Esophagus muscularis mucosa (tissue), 4 donors: ENCODE measurements at regions not wholly inside any gene's neighbourhood (a gene's known extent, or its start where the extent isn't known, plus 50 kb on each side); places are given as distances from the start of the nearest gene placed in this dataset.

Experiments used
- EP300 ChIP-seq: sonication (generic); formaldehyde crosslinking; IDR thresholded peaks from one replicate; pipeline ENCODE4 v1.6.1; 2017; ENCODE audit warnings: antibody characterized with exemption
- POLR2A ChIP-seq: fragments of 450-650 bp; IDR thresholded peaks from one replicate; pipeline ENCODE4 v1.6.1; 2017; ENCODE audit warnings: antibody characterized with exemption, moderate library complexity, mild to moderate bottlenecking, low read depth
- TF ChIP-seq, protein P1 (sequence below), 3 experiments: fragments of 200-600 bp in 2 of 3; fragments of 450-650 bp in 1 of 3; sonication (generic) in 2 of 3; IDR thresholded peaks; one replicate each; pipeline ENCODE4 v1.5.1; 2017 to 2019; ENCODE audit warnings: antibody characterized with exemption in 3 of 3, mild to moderate bottlenecking in 2 of 3, moderate library complexity in 1 of 3

DNA sequence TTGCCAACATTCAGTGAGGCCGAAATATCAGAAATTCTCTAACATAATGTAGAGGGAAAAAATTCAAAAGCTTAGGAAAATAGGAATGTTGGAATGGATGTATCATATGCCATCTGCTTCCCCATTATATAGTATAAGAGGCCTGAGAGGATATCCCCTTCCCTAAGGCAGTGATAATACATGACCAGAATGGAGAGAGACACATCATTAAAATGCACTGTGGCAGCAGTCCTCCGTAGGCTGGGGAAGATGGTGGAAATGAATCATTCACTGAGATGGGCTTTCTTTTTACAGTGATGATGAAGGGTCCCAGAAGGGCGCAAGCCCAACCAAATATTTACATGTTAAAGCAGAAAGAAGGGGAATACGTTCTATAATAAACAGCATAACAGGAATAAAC lies 799.1 kb upstream of the SPRY2 start:
- no peak for TF ChIP-seq POLR2A
- TF ChIP-seq, protein P1, sequence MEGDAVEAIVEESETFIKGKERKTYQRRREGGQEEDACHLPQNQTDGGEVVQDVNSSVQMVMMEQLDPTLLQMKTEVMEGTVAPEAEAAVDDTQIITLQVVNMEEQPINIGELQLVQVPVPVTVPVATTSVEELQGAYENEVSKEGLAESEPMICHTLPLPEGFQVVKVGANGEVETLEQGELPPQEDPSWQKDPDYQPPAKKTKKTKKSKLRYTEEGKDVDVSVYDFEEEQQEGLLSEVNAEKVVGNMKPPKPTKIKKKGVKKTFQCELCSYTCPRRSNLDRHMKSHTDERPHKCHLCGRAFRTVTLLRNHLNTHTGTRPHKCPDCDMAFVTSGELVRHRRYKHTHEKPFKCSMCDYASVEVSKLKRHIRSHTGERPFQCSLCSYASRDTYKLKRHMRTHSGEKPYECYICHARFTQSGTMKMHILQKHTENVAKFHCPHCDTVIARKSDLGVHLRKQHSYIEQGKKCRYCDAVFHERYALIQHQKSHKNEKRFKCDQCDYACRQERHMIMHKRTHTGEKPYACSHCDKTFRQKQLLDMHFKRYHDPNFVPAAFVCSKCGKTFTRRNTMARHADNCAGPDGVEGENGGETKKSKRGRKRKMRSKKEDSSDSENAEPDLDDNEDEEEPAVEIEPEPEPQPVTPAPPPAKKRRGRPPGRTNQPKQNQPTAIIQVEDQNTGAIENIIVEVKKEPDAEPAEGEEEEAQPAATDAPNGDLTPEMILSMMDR (IDR thresholded peaks at IDR 0.05): no peak
- TF ChIP-seq EP300: no peak
